ENCODE measurements at regions not wholly inside any gene's neighbourhood (a gene's known extent, or its start where the extent isn't known, plus 50 kb on each side); places are given as distances from the start of the nearest gene placed in this dataset.
"Not testable (repeated sequence)": the region's sequence is repeated elsewhere in the genome, so short reads cannot be mapped to it uniquely, and the experiment has no call there.

- no peak for DNase-seq
Measured at GRCh38 chr4:189843413-189844009, 97.2 kb upstream of the FRG1 start.

GRCh38 chr4:189845145-189845846 is 95.4 kb upstream of the FRG1 start:
- peak; percentile 92 for DNase-seq

- DNase-seq: not testable (repeated sequence)
Measured at GRCh38 chr4:189846094-189846493, 94.6 kb upstream of the FRG1 start.

- DNase-seq: not testable (repeated sequence)
Measured at GRCh38 chr4:189846608-189847007, 94.1 kb upstream of the FRG1 start.

- DNase-seq: peak; percentile 26
Measured at GRCh38 chr4:189848672-189849071, 92.0 kb upstream of the FRG1 start.

GRCh38 chr4:189850239-189850856 is 90.3 kb upstream of the FRG1 start:
- no peak for DNase-seq

- DNase-seq: no peak
Measured at GRCh38 chr4:189858435-189858834, 82.2 kb upstream of the FRG1 start.

- DNase-seq: no peak
Measured at GRCh38 chr4:189861101-189861500, 79.6 kb upstream of the FRG1 start.

- DNase-seq: no peak
Measured at GRCh38 chr4:189869236-189869635, 71.4 kb upstream of the FRG1 start.

GRCh38 chr4:189870511-189871234 is 70.0 kb upstream of the FRG1 start:
- DNase-seq: no peak

GRCh38 chr4:189874591-189874990 is 66.1 kb upstream of the FRG1 start:
- no peak for DNase-seq

GRCh38 chr4:189881190-189881589 is 59.5 kb upstream of the FRG1 start:
- not testable (repeated sequence) for DNase-seq

- DNase-seq: not testable (repeated sequence)
Measured at GRCh38 chr4:189888407-189888806, 52.3 kb upstream of the FRG1 start.
